PFSK-1 (cell line): ENCODE measurements at regions not wholly inside any gene's neighbourhood (a gene's known extent, or its start where the extent isn't known, plus 50 kb on each side); places are given as distances from the start of the nearest gene placed in this dataset.

ENCODE experiments used
- FOXP2 ChIP-seq: optimal IDR thresholded peaks from 2 replicates; pipeline ENCODE3; 2011; ENCODE audit warnings: borderline replicate concordance, control low read depth, inconsistent platforms; ENCODE audit not compliant: insufficient read depth; ENCODE audit errors: extremely low read length, extremely low read depth
- POLR2AphosphoS5 ChIP-seq: IDR thresholded peaks from 2 replicates; pipeline ENCODE4 v1.6.1; 2012; ENCODE audit warnings: low read depth, mild to moderate bottlenecking, control low read depth, low read length, moderate library complexity
- SIN3A ChIP-seq: IDR thresholded peaks from 2 replicates; pipeline ENCODE4 v1.6.1; 2012; ENCODE audit warnings: mild to moderate bottlenecking, low read length, moderate library complexity, borderline replicate concordance; ENCODE audit not compliant: insufficient read depth
- TAF1 ChIP-seq: IDR thresholded peaks from 2 replicates; pipeline ENCODE4 v1.6.1; 2012; ENCODE audit warnings: low read length, control low read depth, borderline replicate concordance; ENCODE audit not compliant: insufficient read depth
- TF ChIP-seq, protein P1 (sequence below), 2 experiments: IDR thresholded peaks; 2 replicates each; pipeline versions ENCODE4 v1.6.1 to v1.8.0; 2011 to 2012; ENCODE audit warnings: low read depth in 2 of 2, low read length in 2 of 2, control low read depth in 1 of 2, inconsistent platforms in 1 of 2, mild to moderate bottlenecking in 1 of 2, moderate library complexity in 1 of 2; ENCODE audit not compliant: insufficient read depth in 1 of 2

DNA sequence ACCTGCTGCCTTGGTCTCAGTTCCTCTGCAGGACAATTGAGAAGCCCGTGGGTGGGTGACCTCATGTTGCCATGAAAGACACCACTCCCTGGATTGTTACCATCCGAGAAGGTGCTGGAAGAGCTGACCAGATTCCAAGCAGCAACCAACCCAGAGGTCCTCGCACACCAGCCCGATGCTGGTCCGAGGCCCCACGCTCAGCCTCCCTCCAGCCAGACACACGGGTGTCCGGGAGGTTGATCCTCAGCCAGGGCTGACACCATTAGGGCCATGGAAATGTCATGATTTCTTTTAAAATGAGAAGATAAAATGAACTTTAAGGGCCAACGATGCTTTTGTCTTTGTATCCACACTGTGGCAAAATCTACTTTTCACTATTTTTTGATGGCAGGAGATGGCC is 242.3 kb downstream of the RBFOX3 start:
- TF ChIP-seq POLR2AphosphoS5 (no peak), TAF1 (no peak), FOXP2 (no peak), SIN3A (no peak)
- TF ChIP-seq, protein P1, sequence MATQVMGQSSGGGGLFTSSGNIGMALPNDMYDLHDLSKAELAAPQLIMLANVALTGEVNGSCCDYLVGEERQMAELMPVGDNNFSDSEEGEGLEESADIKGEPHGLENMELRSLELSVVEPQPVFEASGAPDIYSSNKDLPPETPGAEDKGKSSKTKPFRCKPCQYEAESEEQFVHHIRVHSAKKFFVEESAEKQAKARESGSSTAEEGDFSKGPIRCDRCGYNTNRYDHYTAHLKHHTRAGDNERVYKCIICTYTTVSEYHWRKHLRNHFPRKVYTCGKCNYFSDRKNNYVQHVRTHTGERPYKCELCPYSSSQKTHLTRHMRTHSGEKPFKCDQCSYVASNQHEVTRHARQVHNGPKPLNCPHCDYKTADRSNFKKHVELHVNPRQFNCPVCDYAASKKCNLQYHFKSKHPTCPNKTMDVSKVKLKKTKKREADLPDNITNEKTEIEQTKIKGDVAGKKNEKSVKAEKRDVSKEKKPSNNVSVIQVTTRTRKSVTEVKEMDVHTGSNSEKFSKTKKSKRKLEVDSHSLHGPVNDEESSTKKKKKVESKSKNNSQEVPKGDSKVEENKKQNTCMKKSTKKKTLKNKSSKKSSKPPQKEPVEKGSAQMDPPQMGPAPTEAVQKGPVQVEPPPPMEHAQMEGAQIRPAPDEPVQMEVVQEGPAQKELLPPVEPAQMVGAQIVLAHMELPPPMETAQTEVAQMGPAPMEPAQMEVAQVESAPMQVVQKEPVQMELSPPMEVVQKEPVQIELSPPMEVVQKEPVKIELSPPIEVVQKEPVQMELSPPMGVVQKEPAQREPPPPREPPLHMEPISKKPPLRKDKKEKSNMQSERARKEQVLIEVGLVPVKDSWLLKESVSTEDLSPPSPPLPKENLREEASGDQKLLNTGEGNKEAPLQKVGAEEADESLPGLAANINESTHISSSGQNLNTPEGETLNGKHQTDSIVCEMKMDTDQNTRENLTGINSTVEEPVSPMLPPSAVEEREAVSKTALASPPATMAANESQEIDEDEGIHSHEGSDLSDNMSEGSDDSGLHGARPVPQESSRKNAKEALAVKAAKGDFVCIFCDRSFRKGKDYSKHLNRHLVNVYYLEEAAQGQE (IDR thresholded peaks at IDR 0.05; ENCODE audit: insufficient read depth in 1 of 2, low read depth in 2 of 2, low read length in 2 of 2) = no peak

DNA sequence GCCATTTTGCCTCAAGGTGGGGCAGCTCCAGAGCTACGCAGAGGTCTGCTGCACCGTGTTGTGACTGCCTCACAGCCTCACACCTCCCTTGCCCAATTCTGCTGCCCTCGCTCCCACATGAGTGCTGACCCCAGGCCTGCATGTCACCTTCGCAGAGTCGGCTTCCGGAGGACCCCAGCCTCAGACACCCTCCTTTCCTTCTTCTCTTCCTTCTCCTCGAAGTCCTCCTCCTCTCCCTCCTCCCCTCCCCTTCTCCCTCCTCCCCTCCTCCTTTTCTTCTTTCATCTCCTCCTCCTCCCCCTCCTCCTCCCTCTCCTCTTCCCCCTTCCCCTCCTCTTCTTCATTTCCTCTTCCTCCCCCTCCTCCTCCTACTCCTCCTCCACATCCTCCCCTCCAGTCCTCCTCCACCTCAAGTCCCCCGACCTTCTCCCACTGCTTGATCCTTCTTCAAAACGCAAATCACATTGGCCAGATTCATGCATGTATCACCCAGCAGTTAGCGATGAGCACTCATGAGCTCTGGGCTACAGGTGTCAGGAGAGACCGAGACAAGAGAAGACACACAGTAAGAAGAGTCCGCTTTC is 243.8 kb downstream of the RBFOX3 start:
- TF ChIP-seq, protein P1 (IDR thresholded peaks at IDR 0.05; ENCODE audit: insufficient read depth in 1 of 2, low read depth in 2 of 2, low read length in 2 of 2) = no peak

GRCh38 chr17:79365836-79366770 is 244.7 kb downstream of the RBFOX3 start:
- no peak for TF ChIP-seq FOXP2
- TF ChIP-seq SIN3A = no peak
- TF ChIP-seq, protein P1 (IDR thresholded peaks at IDR 0.05; ENCODE audit: insufficient read depth in 1 of 2, low read depth in 2 of 2, low read length in 2 of 2) = no peak
- TF ChIP-seq TAF1 = no peak
- no peak for TF ChIP-seq POLR2AphosphoS5

- TF ChIP-seq, protein P1 (IDR thresholded peaks at IDR 0.05; ENCODE audit: insufficient read depth in 1 of 2, low read depth in 2 of 2, low read length in 2 of 2) = no peak
- TF ChIP-seq TAF1 = no peak
These were observed 245.5 kb downstream of the RBFOX3 start for GRCh38 chr17:79365351-79365750.
